ENCODE measurements at regions not wholly inside any gene's neighbourhood (a gene's known extent, or its start where the extent isn't known, plus 50 kb on each side); places are given as distances from the start of the nearest gene placed in this dataset.
A peak's percentile ranks its signal among the peaks of the same experiment; 100 is the strongest.

DNA sequence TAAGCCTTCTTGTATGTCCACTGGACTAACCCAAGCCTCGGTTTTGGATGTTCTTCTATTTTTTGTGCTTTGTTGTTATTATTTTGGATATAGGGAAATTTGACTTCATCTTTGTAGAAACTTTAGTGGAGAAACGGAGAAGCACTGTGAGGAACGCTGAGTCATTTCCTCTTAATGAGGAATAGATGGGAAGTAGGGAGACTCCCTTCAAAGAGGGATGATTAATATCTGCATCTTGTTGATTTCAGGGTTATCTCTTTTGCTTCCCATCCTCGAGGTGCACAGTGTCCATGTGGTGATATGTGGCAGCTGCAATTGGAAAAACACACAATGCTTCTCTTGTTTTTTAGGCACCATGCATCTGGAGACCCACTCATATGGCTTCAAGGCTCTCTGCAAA, 1147.9 kb downstream of the NLGN4X start:
- in situ Hi-C loops (cut with HindIII; ENCODE audit: low pct_unique_long_range_greater_than_20kb, low sequenced_read_pairs): no loop called here
- DNase-seq (ENCODE audit: low read depth, low spot score): no peak

DNA sequence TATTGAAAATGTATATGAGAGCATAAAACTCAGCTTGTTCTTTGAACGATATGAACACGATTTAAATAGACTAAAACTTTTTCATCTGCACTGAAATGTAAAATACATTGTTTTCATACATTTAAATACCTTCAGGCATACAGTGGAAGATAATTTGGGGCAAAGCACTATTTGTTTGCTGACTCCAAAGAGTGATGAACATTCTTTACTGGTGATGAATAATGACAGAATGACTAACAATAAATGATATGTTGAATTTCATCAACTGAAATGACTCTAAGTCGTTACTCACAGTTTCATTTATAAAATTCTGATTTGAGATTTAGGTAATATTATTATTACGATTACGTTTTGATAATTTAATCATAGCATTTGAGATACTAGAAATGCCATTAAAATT, 1160.1 kb downstream of the NLGN4X start:
- DNase-seq (ENCODE audit: low read depth, low spot score): no peak
- in situ Hi-C loops (cut with HindIII; ENCODE audit: low pct_unique_long_range_greater_than_20kb, low sequenced_read_pairs): no loop called here

DNA sequence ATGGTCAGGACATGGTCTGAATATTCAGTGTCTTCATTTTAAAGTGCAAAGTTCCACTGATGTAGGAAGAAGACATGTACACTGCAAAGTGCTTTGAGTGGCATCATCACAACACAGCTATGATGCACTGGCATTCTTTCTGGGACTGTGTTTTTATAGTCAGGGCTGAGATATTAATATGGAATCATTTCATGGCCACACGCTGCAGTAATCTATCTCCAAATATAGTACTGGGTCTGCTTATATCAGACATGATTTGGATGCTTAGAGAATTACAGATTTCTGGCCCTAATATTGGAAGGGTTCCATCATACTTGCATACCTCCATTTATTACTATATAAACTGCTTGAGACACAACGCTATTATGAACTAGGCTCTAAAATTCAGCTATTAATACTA, 1170.9 kb downstream of the NLGN4X start:
- no peak for DNase-seq (ENCODE audit: low read depth, low spot score)
- in situ Hi-C loops (cut with HindIII; ENCODE audit: low pct_unique_long_range_greater_than_20kb, low sequenced_read_pairs): no loop called here

DNA sequence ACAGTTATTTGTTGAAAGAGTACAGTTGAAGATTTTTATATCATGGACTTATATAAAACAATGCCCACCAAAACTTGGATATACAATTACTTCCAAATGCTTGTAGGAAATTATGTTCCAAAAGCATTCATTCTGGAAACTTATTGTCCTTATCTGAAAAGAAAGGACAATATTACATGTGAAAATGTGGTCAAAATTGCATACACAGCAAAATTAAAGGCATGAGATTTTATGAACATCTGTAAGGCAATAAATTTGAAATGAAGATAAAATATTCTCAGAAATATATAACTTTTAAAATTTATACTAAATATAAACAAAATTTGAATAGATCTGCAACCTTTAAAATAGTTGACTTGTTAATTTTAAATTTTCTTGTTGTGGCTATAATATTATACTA, 1173.8 kb downstream of the NLGN4X start:
- DNase-seq (ENCODE audit: low read depth, low spot score): no peak
- in situ Hi-C loops (cut with HindIII; ENCODE audit: low pct_unique_long_range_greater_than_20kb, low sequenced_read_pairs): no loop called here

DNA sequence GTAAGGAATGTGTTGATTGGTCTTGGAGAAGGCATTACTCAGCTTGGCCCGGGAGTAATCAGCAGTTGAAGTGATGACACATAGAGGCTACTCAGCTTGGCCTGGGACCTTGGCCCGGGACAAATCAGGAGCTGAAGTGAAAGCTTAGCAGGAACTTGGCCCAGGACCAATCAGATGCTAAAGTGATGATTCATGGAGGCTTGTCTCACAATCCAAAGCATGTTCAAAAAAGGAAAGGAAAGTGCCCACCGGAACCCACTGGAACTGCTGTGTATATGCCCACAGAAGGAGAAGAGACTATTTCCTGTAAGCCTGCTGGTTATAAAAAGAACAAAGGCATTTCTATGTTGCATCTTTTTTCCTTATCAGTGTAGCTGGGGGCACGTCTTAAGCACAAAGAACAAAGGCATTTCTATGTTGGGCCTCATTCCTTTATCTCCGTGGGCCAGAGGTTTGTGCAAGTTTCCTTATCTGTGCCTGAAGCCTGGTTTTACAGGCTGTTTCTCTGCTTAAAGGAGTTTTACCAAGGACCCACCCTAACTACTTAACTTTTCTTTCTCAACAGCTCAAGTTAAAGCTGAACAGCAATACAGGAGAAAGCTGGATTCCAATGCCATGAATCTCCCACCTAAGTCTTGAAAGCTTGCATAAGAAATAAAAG, 1176.7 kb downstream of the NLGN4X start:
- peak; percentile 3 for DNase-seq (ENCODE audit: low read depth, low spot score)
- in situ Hi-C loops (cut with HindIII; ENCODE audit: low pct_unique_long_range_greater_than_20kb, low sequenced_read_pairs): no loop called here

DNA sequence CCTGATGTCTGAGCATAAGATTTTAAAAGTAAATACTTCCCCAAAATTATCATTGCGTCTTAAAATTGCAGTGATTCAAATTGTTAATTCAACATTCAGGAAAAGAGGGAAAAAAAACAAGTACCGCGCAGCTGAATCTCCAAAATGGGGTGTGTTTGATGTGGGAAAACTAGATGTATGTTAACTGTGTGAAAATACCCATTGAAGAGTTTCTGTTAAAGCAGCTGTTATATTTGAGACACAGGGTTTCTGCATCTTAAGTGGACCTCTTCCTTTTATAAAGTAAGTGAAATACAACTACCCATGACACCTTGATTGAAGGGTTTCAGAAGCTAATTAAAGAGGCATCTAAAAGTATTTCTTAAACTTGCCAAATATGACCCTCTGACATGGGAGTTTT, 1186.1 kb downstream of the NLGN4X start:
- in situ Hi-C loops (cut with HindIII; ENCODE audit: low pct_unique_long_range_greater_than_20kb, low sequenced_read_pairs): no loop called here
- DNase-seq (ENCODE audit: low read depth, low spot score): no peak

DNA sequence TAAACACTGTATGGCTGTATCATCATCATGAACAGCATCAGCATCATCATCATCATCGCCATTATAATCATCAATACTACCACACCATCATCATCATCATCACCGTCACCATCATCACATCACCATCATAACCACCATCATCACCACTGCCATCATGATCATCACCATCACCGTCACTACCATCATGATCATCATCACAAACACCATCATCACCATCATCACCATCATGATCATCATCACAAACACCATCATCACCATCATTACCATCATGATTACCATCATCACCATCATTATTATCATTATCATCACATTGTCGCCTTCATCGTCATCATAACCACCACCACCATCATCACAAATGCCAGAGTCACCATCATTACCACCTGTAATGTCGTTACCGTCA, 1196.9 kb downstream of the NLGN4X start:
- no peak for DNase-seq (ENCODE audit: low read depth, low spot score)
- in situ Hi-C loops (cut with HindIII; ENCODE audit: low pct_unique_long_range_greater_than_20kb, low sequenced_read_pairs): no loop called here

DNA sequence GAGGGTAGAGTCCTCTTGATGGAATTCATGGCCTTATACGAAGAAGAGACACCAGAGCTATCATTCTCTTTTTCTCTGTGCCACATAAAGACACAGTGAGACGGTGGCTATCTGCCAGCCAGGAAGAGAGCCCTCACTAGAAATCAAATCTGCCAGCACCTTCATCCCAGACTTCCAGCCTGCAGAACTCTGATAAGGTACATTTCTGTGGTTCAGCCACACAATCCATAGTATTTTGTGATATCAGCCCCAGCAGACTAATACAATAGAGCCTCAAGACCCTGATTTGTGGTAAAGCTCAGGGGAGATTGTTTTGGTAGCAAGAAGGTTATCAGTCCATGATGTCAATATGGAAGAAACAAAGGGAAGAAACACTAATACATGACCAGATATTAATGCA, 1213.2 kb downstream of the NLGN4X start:
- in situ Hi-C loops (cut with HindIII; ENCODE audit: low pct_unique_long_range_greater_than_20kb, low sequenced_read_pairs): no loop called here
- DNase-seq (ENCODE audit: low read depth, low spot score): no peak

DNA sequence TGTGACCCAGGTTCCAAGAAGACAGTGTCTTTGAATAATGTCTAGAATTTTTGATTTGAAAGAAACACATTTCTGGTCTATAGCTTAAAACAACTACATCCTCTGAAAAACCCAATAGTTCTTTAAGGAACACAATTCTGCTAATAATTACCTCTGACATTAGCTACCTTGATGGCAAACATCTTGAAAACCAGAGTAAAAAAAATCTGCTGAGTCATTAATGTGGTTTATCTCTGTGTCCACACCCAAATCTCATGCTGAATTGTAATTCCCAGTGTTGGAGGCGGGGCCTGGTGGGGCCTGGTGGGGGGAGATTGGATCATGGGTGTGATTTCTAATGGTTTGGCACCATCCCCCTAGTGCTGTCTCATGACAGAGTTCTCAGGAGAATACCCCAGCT, 1233.8 kb downstream of the NLGN4X start:
- in situ Hi-C loops (cut with HindIII; ENCODE audit: low pct_unique_long_range_greater_than_20kb, low sequenced_read_pairs): no loop called here
- DNase-seq (ENCODE audit: low read depth, low spot score): no peak

DNA sequence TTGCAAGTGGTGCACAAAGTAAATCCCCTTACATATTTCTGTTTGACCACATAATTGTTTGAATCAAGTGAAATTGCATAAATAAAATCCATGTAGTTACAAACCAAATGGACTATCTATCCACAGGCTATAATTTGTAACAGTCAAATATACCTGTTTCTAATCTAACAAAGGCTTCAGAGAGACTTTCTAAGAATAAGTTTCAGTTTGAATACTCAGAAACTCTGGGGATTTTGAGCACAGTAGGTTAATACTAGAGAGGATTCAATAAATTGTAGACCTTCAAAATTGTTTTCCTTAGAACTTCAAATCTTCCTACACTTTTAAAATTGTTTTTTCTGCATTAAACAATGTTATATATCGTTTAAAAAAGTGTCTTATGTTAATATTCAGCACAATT, 1250.1 kb downstream of the NLGN4X start:
- in situ Hi-C loops (cut with HindIII; ENCODE audit: low pct_unique_long_range_greater_than_20kb, low sequenced_read_pairs): no loop called here
- DNase-seq (ENCODE audit: low read depth, low spot score): no peak

DNA sequence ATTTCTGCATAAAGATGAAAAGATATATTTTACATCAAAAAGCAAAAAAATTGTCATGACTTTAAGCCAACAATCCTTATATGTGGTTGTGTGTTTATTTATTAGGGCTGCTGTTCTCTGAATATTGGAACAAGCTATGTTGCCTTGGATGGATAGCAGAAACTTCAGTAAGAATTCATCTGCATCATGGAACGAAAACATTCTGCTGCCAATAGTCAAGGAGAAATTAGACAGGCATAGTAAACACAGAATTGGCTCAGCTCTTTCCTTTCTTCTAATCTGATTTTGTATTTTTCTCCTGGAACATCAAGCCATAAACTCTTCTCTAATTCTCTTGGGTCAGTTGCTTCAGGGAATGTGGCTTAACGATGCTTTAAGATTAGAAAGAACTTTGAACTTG, 1257.0 kb downstream of the NLGN4X start:
- in situ Hi-C loops (cut with HindIII; ENCODE audit: low pct_unique_long_range_greater_than_20kb, low sequenced_read_pairs): no loop called here
- DNase-seq (ENCODE audit: low read depth, low spot score): no peak

DNA sequence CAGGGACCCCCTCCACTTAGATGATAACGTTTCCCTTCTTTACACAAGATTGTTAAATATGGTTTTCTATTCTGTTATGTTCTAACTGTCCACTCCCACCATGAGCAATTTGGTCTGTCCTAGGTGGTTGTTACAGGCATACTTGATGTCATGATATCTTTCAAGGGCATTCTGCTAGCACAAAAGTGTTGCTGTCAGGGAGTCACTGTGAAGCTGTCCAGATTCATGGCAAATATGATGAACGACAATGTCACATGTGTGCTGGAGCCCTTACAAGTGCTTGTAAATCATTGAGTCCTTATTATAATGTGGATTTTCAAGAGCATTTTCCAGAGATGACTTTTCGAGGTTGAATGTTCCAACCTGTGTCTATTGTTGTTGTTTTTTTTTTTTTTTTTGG, 1250.7 kb upstream of the PRKX start:
- in situ Hi-C loops (cut with HindIII; ENCODE audit: low pct_unique_long_range_greater_than_20kb, low sequenced_read_pairs): no loop called here
- no peak for DNase-seq (ENCODE audit: low read depth, low spot score)

DNA sequence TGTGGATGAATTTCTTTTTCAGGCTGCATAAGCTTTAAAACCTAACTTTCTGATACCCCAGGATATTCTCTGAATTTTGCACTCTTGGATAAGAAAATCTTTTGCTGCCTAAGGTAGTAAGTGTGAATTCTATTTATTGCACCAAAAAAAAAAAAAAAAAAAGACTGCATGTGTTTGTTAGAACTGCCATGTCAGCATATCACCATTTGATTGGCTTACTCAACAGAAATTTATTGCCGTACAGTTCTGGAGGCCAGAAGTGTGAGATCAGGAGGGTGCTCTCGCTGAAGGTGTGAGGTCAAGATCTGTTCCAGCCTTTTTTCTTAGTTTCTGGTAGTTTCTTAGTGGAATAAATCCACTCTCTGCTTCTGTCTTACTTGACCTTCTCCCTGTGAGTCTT, 1250.0 kb upstream of the PRKX start:
- DNase-seq (ENCODE audit: low read depth, low spot score): no peak
- in situ Hi-C loops (cut with HindIII; ENCODE audit: low pct_unique_long_range_greater_than_20kb, low sequenced_read_pairs): no loop called here

DNA sequence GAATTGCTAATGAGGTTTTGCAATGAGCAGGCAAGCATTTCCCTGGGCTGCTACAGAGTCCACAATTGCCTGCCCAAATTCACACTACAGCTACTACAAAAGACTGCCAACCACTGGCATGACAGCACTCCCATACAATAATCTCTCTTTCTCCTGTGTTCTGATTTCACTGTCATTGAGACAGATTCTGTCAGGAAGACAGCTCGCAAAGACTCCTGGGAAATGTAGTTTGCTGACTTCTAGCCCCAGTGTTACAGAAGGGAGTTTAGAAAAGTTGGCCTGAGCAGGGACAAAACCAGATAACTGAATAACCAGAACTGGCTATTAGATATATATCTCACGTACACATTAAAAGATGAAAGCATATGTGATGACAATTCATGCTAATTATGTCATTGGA, 1231.3 kb upstream of the PRKX start:
- peak; percentile 3 for DNase-seq (ENCODE audit: low read depth, low spot score)
- in situ Hi-C loops (cut with HindIII; ENCODE audit: low pct_unique_long_range_greater_than_20kb, low sequenced_read_pairs): no loop called here

DNA sequence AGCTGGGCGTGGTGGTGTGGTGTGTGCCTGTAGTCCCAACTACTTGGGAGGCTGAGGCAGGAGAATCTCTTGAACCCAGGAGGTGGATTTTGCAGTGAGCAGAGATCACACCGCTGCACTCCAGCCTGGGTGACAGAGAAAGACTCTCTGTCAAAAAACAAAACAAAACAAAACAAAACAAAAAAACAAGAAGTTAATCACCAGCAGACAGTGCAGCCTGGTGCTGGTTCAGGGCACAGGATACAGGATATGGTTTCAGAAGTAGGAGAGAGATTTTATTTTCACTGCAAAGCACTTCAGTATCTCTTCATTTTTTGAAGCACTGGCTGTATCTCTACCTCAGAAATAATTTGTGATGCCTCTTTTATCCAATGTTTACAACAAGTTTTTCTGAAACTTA, 1222.9 kb upstream of the PRKX start:
- in situ Hi-C loops (cut with HindIII; ENCODE audit: low pct_unique_long_range_greater_than_20kb, low sequenced_read_pairs): no loop called here
- no peak for DNase-seq (ENCODE audit: low read depth, low spot score)

DNA sequence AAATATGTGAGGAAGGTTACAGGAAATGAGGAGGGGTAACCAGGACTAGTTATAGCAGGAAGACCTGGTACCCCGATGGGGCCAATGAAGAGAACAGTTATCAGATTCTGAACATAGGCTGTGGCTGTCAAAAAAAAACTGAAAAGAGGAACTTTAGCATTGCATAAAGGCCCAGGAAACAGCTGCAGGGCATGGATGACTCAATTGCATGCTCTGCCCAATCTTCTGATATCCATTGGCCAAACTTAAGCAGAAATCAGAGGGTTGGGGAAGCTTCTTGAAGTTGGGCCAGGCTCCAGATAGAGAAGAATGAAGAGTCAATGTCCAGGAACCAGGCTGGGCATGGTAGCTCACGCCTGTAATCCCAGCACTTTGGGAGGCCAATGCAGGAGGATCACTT, 1222.4 kb upstream of the PRKX start:
- DNase-seq (ENCODE audit: low read depth, low spot score): no peak
- in situ Hi-C loops (cut with HindIII; ENCODE audit: low pct_unique_long_range_greater_than_20kb, low sequenced_read_pairs): no loop called here

DNA sequence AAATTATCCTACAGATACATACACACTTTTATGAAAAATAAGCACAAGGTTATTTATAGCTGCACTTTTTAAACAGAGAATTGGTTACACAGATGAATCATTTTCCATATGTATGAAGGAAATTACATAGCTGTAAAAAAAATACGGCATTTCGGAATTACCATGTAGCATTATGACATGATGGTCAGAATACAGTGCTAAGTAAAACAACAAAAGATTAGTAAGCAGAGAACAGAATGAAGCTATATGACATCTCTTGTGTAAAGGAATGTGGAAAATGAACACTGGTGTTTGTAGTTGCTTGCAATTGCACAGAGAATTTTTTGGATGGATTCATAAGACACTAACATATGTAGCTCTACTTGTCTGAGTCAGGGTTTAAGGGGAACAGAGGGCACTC, 1222.0 kb upstream of the PRKX start:
- DNase-seq (ENCODE audit: low read depth, low spot score): no peak
- in situ Hi-C loops (cut with HindIII; ENCODE audit: low pct_unique_long_range_greater_than_20kb, low sequenced_read_pairs): no loop called here

DNA sequence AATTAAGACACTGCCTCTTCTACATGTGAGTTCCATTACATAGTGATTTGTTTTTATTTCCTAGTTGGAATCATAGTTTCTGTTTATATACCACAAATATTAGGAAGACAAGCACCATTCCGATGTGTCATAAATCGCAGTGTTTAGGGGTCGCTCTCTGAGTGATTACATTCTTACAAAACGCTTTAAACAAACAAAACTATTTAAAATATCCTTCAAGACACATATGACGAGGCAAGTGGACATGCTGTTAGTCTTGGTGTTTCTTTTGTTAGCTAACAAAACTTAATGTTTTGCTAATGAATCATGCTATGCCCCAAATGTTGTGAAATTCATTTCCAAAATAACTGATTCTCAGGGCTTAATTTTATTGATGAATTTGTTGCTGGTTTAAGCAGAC, 1219.3 kb upstream of the PRKX start:
- in situ Hi-C loops (cut with HindIII; ENCODE audit: low pct_unique_long_range_greater_than_20kb, low sequenced_read_pairs): no loop called here
- no peak for DNase-seq (ENCODE audit: low read depth, low spot score)

DNA sequence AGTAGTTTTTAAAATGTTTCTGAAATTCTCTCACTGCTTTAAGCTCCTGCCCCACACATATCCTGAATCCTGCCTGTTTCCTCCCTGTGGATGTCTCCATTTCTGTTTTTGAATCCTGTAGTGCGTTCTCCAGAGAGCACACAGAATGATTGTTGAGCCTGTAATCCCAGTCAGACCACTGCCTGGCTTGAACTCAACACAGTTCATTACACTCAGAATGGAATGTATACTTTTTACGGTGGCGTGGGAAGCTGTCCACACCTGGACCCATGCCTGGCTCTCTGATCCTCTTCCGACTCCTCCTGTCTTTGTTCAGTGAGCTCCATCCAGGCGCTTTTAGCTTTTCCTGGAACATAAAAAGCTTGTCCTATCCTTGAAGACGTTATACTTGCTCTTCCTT, 1217.0 kb upstream of the PRKX start:
- DNase-seq (ENCODE audit: low read depth, low spot score): no peak
- in situ Hi-C loops (cut with HindIII; ENCODE audit: low pct_unique_long_range_greater_than_20kb, low sequenced_read_pairs): no loop called here

DNA sequence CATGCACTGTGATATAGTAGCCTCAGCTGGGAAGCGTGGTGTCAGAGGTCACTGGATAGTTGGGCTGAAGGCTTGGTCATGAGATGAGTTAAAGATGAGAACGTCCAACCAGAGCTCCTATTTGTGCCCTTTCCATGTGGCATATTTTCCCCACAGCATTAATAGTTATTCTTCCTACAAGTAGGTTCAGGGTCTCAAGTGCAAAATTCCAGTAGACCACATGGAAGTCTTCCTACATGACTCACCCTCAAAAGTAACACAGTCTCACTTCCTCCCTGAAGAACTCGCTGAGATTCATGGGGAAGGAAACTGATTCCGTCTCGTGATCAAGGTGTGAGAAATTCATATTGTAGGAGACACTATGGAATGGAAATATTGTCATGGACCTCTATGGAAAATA, 1212.5 kb upstream of the PRKX start:
- in situ Hi-C loops (cut with HindIII; ENCODE audit: low pct_unique_long_range_greater_than_20kb, low sequenced_read_pairs): no loop called here
- DNase-seq (ENCODE audit: low read depth, low spot score): no peak

All from SK-MEL-5 (cell line).